SU-DHL-6 (cell line): ENCODE measurements at regions not wholly inside any gene's neighbourhood (a gene's known extent, or its start where the extent isn't known, plus 50 kb on each side); places are given as distances from the start of the nearest gene placed in this dataset.
"Not testable (repeated sequence)": the region's sequence is repeated elsewhere in the genome, so short reads cannot be mapped to it uniquely, and the experiment has no call there.

ENCODE experiments used
- H2AFZ ChIP-seq: fragments of 200-600 bp; sonication (generic); 2 replicates; pipeline ENCODE4 v1.6.1; 2014; ENCODE audit warnings: low read depth, mild to moderate bottlenecking, moderate library complexity, mixed read lengths, antibody characterized with exemption, low read length; ENCODE audit not compliant: severe bottlenecking
- H3F3A ChIP-seq: fragments of 200-600 bp; shearing (Covaris generic); 2 replicates; pipeline ENCODE4 v1.6.0; 2016; ENCODE audit warnings: antibody characterized with exemption, mild to moderate bottlenecking; ENCODE audit not compliant: insufficient read depth
- H3K27ac ChIP-seq: fragments of 200-600 bp; sonication (generic); 2 replicates; pipeline ENCODE4 v1.5.1; 2016; ENCODE audit warnings: low read depth, mild to moderate bottlenecking, low read length, moderate library complexity, mixed read lengths
- H3K27me3 ChIP-seq: fragments of 200-600 bp; sonication (generic), shearing (Covaris generic); 2 replicates; pipeline ENCODE4 v1.6.0; 2014; ENCODE audit warnings: mild to moderate bottlenecking, low read length
- H3K36me3 ChIP-seq: fragments of 200-600 bp; sonication (generic); 2 replicates; pipeline ENCODE4 v1.6.1; 2014; ENCODE audit warnings: mild to moderate bottlenecking, low read length, mixed read lengths
- H3K4me2 ChIP-seq: fragments of 300-600, 200-600 bp; shearing (Covaris generic), sonication (generic); 2 replicates; pipeline ENCODE4 v1.6.0; 2014; ENCODE audit warnings: low read length, low read depth, mild to moderate bottlenecking; ENCODE audit not compliant: poor library complexity, severe bottlenecking
- H3K4me3 ChIP-seq: fragments of 200-600 bp; sonication (generic); 2 replicates; pipeline ENCODE4 v1.5.1; 2014; ENCODE audit warnings: antibody characterized with exemption, low read length, mild to moderate bottlenecking, mixed read lengths; ENCODE audit not compliant: insufficient read depth, poor library complexity, severe bottlenecking
- H3K79me2 ChIP-seq: fragments of 200-600 bp; sonication (generic); 2 replicates; pipeline ENCODE4 v1.6.1; 2014; ENCODE audit warnings: mild to moderate bottlenecking, low read length, moderate library complexity; ENCODE audit not compliant: insufficient read depth
- H3K9ac ChIP-seq: fragments of 200-600 bp; sonication (generic); 2 replicates; pipeline ENCODE4 v1.7.0; 2014; ENCODE audit warnings: mild to moderate bottlenecking, low read length
- H3K9me2 ChIP-seq: fragments of 200-600 bp; sonication (generic); replicated peaks from 2 replicates; pipeline ENCODE4 v1.6.1; 2014; ENCODE audit warnings: low read length; ENCODE audit not compliant: insufficient read depth
- H3K9me3 ChIP-seq: fragments of 200-600 bp; sonication (generic); 2 replicates; pipeline ENCODE4 v1.6.1; 2014; ENCODE audit warnings: low read length, mixed read lengths; ENCODE audit not compliant: insufficient read depth
- H4K20me1 ChIP-seq: fragments of 200-600 bp; sonication (generic); 2 replicates; pipeline ENCODE4 v1.6.1; 2014; ENCODE audit warnings: low read depth, mild to moderate bottlenecking, antibody characterized with exemption, low read length, moderate library complexity, mixed read lengths
- CTCF ChIP-seq: fragments of 200-600 bp; sonication (generic); IDR thresholded peaks from one replicate; pipeline ENCODE4 v1.5.1; 2017; ENCODE audit warnings: antibody characterized with exemption, mild to moderate bottlenecking, low read length, moderate library complexity; ENCODE audit not compliant: insufficient read depth, poor library complexity, severe bottlenecking
- EZH2phosphoT487 ChIP-seq: fragments of 200-600 bp; sonication (generic), shearing (Covaris generic); conservative IDR thresholded peaks from 2 replicates; pipeline ENCODE4 v1.6.1; 2018; ENCODE audit warnings: mild to moderate bottlenecking, antibody characterized with exemption, low read length, moderate library complexity, mixed read lengths

- TF ChIP-seq EZH2phosphoT487 (no peak), CTCF (no peak)
- H3K4me3 ChIP-seq: no peak overlapping the region
- no peaks in the 10 kb centered on the region for H3K27me3 ChIP-seq
- no peaks in the 10 kb centered on the region for H3K36me3 ChIP-seq
- no peaks in the 10 kb centered on the region for H3K79me2 ChIP-seq
- no peaks in the 10 kb centered on the region for H3K9me2 ChIP-seq
- no peak overlapping the region for H2AFZ ChIP-seq
- H3F3A ChIP-seq: no peaks in the 10 kb centered on the region
- H3K9ac ChIP-seq: no peak overlapping the region
- H3K27ac ChIP-seq: no peak overlapping the region
- H3K4me2 ChIP-seq: no peak overlapping the region
- no peaks in the 10 kb centered on the region for H3K9me3 ChIP-seq
- no peaks in the 10 kb centered on the region for H4K20me1 ChIP-seq
Measured at GRCh38 chr18:42333558-42333957, 378.5 kb downstream of the PIK3C3 start.

GRCh38 chr18:42334931-42335330 lies 379.9 kb downstream of the PIK3C3 start:
- no peaks in the 10 kb centered on the region for H3F3A ChIP-seq
- no peak overlapping the region for H3K27ac ChIP-seq

GRCh38 chr18:42336139-42336538 lies 381.1 kb downstream of the PIK3C3 start:
- Histone ChIP-seq H3K36me3 (no peaks in the 10 kb centered on the region), H3K9ac (no peak overlapping the region), H3K4me3 (no peak overlapping the region), H3K9me2 (no peaks in the 10 kb centered on the region), H3F3A (no peaks in the 10 kb centered on the region), H3K27me3 (no peaks in the 10 kb centered on the region), H3K79me2 (no peaks in the 10 kb centered on the region), H4K20me1 (no peaks in the 10 kb centered on the region), H2AFZ (no peak overlapping the region), H3K4me2 (no peak overlapping the region), H3K27ac (no peak overlapping the region), H3K9me3 (no peaks in the 10 kb centered on the region)
- no peak for TF ChIP-seq EZH2phosphoT487
- TF ChIP-seq CTCF: no peak

More at GRCh38 chr18:42334931-42335330, 379.9 kb downstream of the PIK3C3 start:
- H3K9me2 ChIP-seq: no peaks in the 10 kb centered on the region
- no peak overlapping the region for H3K4me3 ChIP-seq
- TF ChIP-seq EZH2phosphoT487 (no peak), CTCF (no peak)
- no peaks in the 10 kb centered on the region for H4K20me1 ChIP-seq
- no peaks in the 10 kb centered on the region for H3K9me3 ChIP-seq
- H3K27me3 ChIP-seq: no peaks in the 10 kb centered on the region
- no peaks in the 10 kb centered on the region for H3K79me2 ChIP-seq
- H3K36me3 ChIP-seq: no peaks in the 10 kb centered on the region
- H3K4me2 ChIP-seq: no peak overlapping the region
- no peak overlapping the region for H2AFZ ChIP-seq
- no peak overlapping the region for H3K9ac ChIP-seq

DNA sequence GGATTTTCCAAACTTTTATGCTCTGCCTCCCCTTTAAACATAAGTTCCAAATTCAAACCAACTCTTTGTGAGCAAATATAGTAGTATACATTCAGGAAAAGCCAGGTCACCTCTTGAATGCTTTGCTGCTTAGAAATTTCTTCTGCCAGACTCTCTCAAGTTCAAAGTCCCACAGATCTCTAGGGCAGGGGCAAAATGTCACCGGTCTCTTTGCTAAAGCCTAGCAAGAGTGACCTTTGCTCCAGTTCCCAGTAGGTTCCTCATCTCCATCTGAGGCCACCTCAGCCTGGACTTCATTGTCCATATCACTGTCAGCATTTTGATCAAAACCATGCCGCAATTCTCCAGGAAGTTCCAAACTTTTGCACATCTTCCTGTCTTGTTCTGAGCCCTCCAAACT lies 382.3 kb downstream of the PIK3C3 start:
- H3K36me3 ChIP-seq, H3K4me3 ChIP-seq, H3K9ac ChIP-seq, H3K9me2 ChIP-seq, H3K9me3 ChIP-seq, H3F3A ChIP-seq, H3K79me2 ChIP-seq, H2AFZ ChIP-seq, H3K27me3 ChIP-seq, H4K20me1 ChIP-seq, H3K27ac ChIP-seq, H3K4me2 ChIP-seq: not testable (repeated sequence)
